ENCODE measurements at regions not wholly inside any gene's neighbourhood (a gene's known extent, or its start where the extent isn't known, plus 50 kb on each side); places are given as distances from the start of the nearest gene placed in this dataset.

DNA sequence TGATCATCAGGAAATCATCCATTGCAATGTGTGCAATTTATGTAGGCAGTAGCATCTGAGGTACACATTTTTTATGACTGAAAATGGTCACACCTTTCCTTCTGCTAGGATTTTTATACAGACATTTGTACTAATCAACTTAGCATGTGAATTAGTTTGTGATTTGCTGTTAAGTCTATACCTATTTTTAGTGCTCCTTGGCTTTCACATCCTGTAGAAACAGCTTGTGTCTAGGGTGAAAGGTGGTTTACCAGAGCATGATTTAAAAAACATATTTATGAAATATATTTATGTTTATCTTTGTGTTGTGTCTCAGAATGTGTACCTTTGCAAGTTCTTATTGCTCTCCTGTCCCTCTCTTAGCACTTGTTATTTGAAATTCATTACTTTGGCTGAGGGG lies 916.0 kb downstream of the TECRL start:
- Histone ChIP-seq H3K9me3 (ENCODE audit: control insufficient read depth, low read length) (no peaks in the 10 kb centered on the region), H3K4me1 (ENCODE audit: control insufficient read depth, insufficient read depth, low read length, poor library complexity, severe bottlenecking) (no peaks in the 10 kb centered on the region), H3K36me3 (ENCODE audit: control insufficient read depth, insufficient read depth, low read length) (no peaks in the 10 kb centered on the region), H3K4me3 (ENCODE audit: extremely low read depth, insufficient read depth, low read length, poor library complexity, severe bottlenecking) (no peak overlapping the region), H3K27ac (ENCODE audit: low read depth, low read length, severe bottlenecking) (no peak overlapping the region)

DNA sequence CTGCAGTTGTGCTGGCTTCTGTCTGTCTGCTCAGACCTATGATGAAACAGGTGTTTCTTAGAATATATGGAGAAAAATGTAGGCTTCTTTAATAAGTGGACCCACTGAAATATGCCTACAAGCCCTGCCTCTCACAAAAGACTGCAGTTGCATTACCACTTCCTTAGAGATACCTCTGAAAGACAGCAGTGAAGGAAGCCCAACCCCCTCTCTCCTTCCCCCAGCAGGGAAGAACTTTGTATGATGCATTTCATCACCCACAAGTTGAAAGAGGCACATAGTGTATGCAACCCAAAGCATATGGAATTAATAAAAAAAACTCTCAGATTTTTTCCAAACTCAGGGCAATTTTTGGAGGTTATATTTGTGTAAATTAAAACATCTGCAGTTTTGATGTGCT lies 916.7 kb downstream of the TECRL start:
- no peak overlapping the region for H3K27ac ChIP-seq (ENCODE audit: low read depth, low read length, severe bottlenecking)
- no peaks in the 10 kb centered on the region for H3K4me1 ChIP-seq (ENCODE audit: control insufficient read depth, insufficient read depth, low read length, poor library complexity, severe bottlenecking)
- no peak overlapping the region for H3K4me3 ChIP-seq (ENCODE audit: extremely low read depth, insufficient read depth, low read length, poor library complexity, severe bottlenecking)
- no peaks in the 10 kb centered on the region for H3K36me3 ChIP-seq (ENCODE audit: control insufficient read depth, insufficient read depth, low read length)
- no peaks in the 10 kb centered on the region for H3K9me3 ChIP-seq (ENCODE audit: control insufficient read depth, low read length)

DNA sequence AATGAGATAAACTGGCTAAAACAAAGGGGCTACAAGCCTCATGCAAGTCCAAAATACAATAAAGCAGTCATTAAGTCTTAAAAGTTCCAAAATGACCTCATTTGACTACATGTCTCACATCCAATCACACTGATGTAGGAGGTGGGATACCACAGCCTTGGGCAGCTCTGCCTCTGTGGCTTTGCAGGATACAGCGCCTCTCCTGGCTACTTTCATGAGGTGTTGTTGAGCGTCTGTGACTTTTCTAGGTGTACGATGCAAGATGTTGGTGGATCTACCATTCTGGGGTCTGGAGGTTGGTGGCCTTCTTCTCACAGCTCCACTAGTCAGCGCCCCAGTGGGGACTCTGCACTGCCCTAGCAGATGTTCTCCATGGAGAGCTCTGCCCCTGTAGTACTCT lies 944.9 kb downstream of the TECRL start:
- WGBS, 2 experiments (ENCODE audit: insufficient coverage in 2 of 2), result 95 to 96% methylated on average over 4 of the region's 4 CpGs
- Histone ChIP-seq H3K4me3 (ENCODE audit: extremely low read depth, insufficient read depth, low read length, poor library complexity, severe bottlenecking) (no peak overlapping the region), H3K9me3 (ENCODE audit: control insufficient read depth, low read length) (no peaks in the 10 kb centered on the region), H3K27ac (ENCODE audit: low read depth, low read length, severe bottlenecking) (no peak overlapping the region), H3K36me3 (ENCODE audit: control insufficient read depth, insufficient read depth, low read length) (no peaks in the 10 kb centered on the region), H3K4me1 (ENCODE audit: control insufficient read depth, insufficient read depth, low read length, poor library complexity, severe bottlenecking) (no peaks in the 10 kb centered on the region)

DNA sequence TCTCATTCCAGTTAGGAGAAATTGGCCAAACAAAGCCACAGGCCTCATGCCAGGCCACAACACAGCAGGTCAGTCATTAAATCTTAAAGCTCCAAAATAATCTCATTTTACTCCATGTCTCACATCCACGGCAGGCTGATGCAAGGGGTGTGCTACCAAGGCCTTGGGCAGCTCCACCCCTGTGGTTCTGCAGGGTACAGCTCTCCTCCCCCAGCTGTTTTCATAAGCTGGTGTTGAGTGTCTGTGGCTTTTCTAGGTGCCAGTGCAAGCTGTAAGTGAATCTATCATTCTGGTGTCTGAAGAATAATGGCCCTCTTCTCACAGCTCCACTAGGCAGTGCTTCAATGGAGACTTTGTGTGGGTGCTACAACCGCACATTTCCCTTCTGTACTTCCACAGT lies 949.2 kb downstream of the TECRL start:
- Histone ChIP-seq H3K27ac (ENCODE audit: low read depth, low read length, severe bottlenecking) (no peak overlapping the region), H3K36me3 (ENCODE audit: control insufficient read depth, insufficient read depth, low read length) (no peaks in the 10 kb centered on the region), H3K4me3 (ENCODE audit: extremely low read depth, insufficient read depth, low read length, poor library complexity, severe bottlenecking) (no peak overlapping the region), H3K4me1 (ENCODE audit: control insufficient read depth, insufficient read depth, low read length, poor library complexity, severe bottlenecking) (no peaks in the 10 kb centered on the region), H3K9me3 (ENCODE audit: control insufficient read depth, low read length) (no peaks in the 10 kb centered on the region)
- 90 to 100% methylated on average over 1 to 2 of the region's 2 CpGs for WGBS, 2 experiments (ENCODE audit: insufficient coverage in 2 of 2)

DNA sequence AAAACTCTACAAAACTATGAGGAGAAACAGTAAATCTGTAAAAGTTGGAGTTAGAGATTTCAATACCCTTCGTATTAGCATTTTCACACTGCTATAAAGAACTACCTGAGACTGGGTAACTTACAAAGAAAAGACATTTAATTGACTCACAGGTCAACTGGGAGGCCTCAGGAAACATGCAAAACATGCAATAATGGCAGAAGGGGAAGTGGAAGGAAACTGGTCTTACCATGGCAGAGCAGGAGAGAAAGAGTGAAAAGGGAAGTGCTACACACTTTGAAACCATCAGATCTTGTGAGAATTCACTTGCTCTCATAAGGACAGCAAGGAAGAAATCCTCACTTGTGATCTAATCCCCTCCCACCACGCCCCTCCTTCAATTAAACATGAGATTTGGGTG lies 949.9 kb downstream of the TECRL start:
- Histone ChIP-seq H3K4me1 (ENCODE audit: control insufficient read depth, insufficient read depth, low read length, poor library complexity, severe bottlenecking) (no peaks in the 10 kb centered on the region), H3K36me3 (ENCODE audit: control insufficient read depth, insufficient read depth, low read length) (no peaks in the 10 kb centered on the region), H3K9me3 (ENCODE audit: control insufficient read depth, low read length) (no peaks in the 10 kb centered on the region), H3K27ac (ENCODE audit: low read depth, low read length, severe bottlenecking) (no peak overlapping the region), H3K4me3 (ENCODE audit: extremely low read depth, insufficient read depth, low read length, poor library complexity, severe bottlenecking) (no peak overlapping the region)
- no CpG with 5 or more reads among the region's 2 CpGs for WGBS, 2 experiments (ENCODE audit: insufficient coverage in 2 of 2)

DNA sequence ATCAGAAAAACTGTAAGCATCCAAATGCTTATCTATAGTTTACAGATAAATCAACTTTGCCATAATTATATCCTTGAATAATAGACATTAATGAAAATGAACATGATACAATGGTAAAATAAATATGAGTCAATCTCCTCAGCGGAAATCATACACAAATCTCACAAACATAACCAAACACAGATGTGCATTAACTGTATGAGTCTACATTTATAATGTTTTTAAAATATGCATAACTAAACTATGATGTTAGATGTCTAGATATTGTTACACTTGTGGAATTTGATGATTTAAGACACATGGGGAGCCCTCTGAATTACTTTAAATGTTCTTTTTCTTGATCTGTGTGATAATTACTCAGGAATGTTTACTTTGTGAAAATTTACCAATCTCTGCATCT lies 951.2 kb downstream of the TECRL start:
- Histone ChIP-seq H3K4me1 (ENCODE audit: control insufficient read depth, insufficient read depth, low read length, poor library complexity, severe bottlenecking) (no peaks in the 10 kb centered on the region), H3K36me3 (ENCODE audit: control insufficient read depth, insufficient read depth, low read length) (no peaks in the 10 kb centered on the region), H3K9me3 (ENCODE audit: control insufficient read depth, low read length) (no peaks in the 10 kb centered on the region), H3K27ac (ENCODE audit: low read depth, low read length, severe bottlenecking) (no peak overlapping the region), H3K4me3 (ENCODE audit: extremely low read depth, insufficient read depth, low read length, poor library complexity, severe bottlenecking) (no peak overlapping the region)
- WGBS, 2 experiments (ENCODE audit: insufficient coverage in 2 of 2), result no CpG with 5 or more reads among the region's 1 CpG

DNA sequence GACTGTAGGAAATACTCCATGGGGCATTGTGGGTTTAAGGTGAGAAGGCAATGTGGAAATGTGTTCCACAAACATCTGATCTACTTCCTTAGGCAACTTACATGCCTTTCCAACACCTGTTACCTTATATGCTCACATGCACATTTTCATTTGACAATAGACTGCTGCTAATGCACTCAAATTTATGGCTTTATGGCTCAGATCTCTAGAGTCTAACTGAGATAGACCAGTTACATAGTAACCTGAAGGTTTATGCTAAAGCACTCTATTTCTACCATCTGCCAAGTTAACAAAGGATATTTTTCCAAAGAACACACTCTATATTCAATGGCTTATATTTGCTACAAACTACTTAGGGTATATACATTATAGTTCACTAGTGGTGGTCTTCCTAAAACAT lies 969.0 kb downstream of the TECRL start:
- Histone ChIP-seq H3K27ac (ENCODE audit: low read depth, low read length, severe bottlenecking) (no peak overlapping the region), H3K9me3 (ENCODE audit: control insufficient read depth, low read length) (no peaks in the 10 kb centered on the region), H3K36me3 (ENCODE audit: control insufficient read depth, insufficient read depth, low read length) (no peaks in the 10 kb centered on the region), H3K4me1 (ENCODE audit: control insufficient read depth, insufficient read depth, low read length, poor library complexity, severe bottlenecking) (no peaks in the 10 kb centered on the region), H3K4me3 (ENCODE audit: extremely low read depth, insufficient read depth, low read length, poor library complexity, severe bottlenecking) (no peak overlapping the region)

DNA sequence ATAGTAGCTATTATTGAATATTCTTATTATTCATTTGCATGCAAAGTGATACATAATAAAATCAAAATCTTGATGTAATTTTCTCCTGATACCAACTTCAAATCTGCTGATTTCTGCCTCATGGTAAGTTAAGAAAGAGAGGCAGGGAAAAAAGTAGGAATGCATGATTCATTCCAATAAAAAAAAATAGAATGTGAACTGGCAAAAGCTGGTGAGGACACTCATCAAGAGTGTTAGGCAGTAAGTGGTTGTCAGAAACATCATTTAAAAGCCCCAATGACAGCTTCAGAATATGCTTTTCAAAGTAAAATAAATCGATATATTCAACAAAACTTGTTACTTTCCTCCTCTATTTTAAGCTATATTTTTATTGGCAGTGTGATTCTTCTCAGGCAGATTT lies 979.1 kb downstream of the TECRL start:
- no peak overlapping the region for H3K4me3 ChIP-seq (ENCODE audit: extremely low read depth, insufficient read depth, low read length, poor library complexity, severe bottlenecking)
- H3K27ac ChIP-seq (ENCODE audit: low read depth, low read length, severe bottlenecking), result no peak overlapping the region
- H3K9me3 ChIP-seq (ENCODE audit: control insufficient read depth, low read length), result no peaks in the 10 kb centered on the region
- H3K36me3 ChIP-seq (ENCODE audit: control insufficient read depth, insufficient read depth, low read length), result no peaks in the 10 kb centered on the region
- H3K4me1 ChIP-seq (ENCODE audit: control insufficient read depth, insufficient read depth, low read length, poor library complexity, severe bottlenecking), result no peaks in the 10 kb centered on the region
- no CpG with 5 or more reads among the region's 1 CpG for WGBS, 2 experiments (ENCODE audit: insufficient coverage in 2 of 2)

DNA sequence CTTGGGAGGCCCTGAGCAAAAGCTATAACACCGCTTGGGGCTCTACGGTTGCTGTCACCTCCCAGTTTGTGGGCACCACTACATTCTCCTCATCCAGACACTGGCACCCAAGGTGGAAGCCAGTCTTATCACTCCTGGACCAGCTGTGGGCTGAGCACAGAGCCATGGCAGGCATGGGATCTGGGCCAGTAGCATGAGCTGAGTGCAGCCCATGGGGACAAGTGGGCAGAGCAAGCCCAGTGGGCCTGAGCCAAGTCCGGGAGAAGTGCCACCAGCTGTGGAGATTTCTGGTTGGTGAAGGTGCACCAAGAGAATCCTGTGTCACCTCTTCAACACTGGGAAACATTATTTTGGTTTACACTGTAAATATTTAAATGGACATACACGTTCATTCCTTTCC lies 1013.0 kb downstream of the TECRL start:
- WGBS, 2 experiments (ENCODE audit: insufficient coverage in 2 of 2), result 87 to 100% methylated on average over 1 to 2 of the region's 4 CpGs
- H3K36me3 ChIP-seq (ENCODE audit: control insufficient read depth, insufficient read depth, low read length), result no peaks in the 10 kb centered on the region
- H3K27ac ChIP-seq (ENCODE audit: low read depth, low read length, severe bottlenecking), result no peak overlapping the region
- H3K4me1 ChIP-seq (ENCODE audit: control insufficient read depth, insufficient read depth, low read length, poor library complexity, severe bottlenecking), result no peaks in the 10 kb centered on the region
- H3K9me3 ChIP-seq (ENCODE audit: control insufficient read depth, low read length), result no peaks in the 10 kb centered on the region
- no peak overlapping the region for H3K4me3 ChIP-seq (ENCODE audit: extremely low read depth, insufficient read depth, low read length, poor library complexity, severe bottlenecking)

DNA sequence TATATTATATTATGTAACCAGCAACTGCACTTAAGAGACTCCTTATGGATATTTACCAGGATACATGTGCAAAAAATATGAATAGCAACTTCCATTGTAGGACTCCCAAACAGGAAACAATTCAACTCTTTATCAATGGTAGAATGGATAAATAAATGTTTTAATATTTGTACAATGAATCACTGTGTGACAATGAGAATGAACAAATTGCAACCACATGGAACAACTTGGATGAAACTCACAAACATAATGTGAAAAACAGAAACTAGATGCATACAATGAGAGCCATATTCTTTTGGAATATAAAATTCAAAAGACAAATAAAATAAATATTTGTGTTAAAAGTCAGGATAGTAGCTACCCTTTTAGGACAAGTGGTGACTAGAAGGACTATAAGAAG lies 1015.7 kb downstream of the TECRL start:
- H3K36me3 ChIP-seq (ENCODE audit: control insufficient read depth, insufficient read depth, low read length), result no peaks in the 10 kb centered on the region
- H3K4me3 ChIP-seq (ENCODE audit: extremely low read depth, insufficient read depth, low read length, poor library complexity, severe bottlenecking), result no peak overlapping the region
- no peak overlapping the region for H3K27ac ChIP-seq (ENCODE audit: low read depth, low read length, severe bottlenecking)
- H3K9me3 ChIP-seq (ENCODE audit: control insufficient read depth, low read length), result no peaks in the 10 kb centered on the region
- H3K4me1 ChIP-seq (ENCODE audit: control insufficient read depth, insufficient read depth, low read length, poor library complexity, severe bottlenecking), result no peaks in the 10 kb centered on the region

DNA sequence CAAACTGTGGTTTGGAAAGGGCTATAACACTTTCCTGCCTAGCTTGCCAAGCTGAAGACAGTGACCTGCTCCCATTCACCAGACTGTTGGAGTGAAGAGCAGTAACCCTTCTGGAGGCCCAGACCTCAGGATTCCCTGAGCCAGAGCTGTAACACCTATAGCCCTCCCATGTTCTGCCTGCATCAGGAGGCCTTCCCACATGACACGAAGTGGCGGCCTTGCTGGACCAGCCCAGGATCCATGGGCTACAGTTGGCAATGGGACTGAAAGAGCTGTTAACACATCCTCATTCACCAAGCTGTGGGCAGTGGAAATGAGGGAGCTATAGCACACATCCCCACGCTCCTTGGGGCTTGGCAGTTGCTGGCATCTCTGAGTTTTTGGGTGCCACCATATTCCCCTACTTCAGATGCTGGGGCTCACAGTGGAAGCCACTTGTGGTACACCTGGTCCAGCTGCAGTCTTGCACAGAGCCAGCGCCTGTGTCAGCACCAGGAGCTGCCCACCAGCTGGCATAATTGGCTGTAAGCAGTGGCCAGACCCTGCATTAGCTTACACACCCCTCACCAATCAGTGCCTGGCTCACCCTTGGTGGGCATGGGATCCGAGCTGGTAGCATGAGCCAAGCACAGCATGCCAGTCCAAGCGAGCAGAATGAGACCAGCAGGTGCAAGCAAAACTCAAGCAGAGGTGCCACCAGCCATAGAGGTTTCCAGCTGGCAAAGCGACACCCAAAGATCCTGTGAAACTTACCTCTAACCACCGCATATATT lies 1029.3 kb downstream of the TECRL start:
- no peak overlapping the region for H3K4me3 ChIP-seq (ENCODE audit: extremely low read depth, insufficient read depth, low read length, poor library complexity, severe bottlenecking)
- H3K27ac ChIP-seq (ENCODE audit: low read depth, low read length, severe bottlenecking), result no peak overlapping the region
- H3K36me3 ChIP-seq (ENCODE audit: control insufficient read depth, insufficient read depth, low read length), result no peaks in the 10 kb centered on the region
- H3K4me1 ChIP-seq (ENCODE audit: control insufficient read depth, insufficient read depth, low read length, poor library complexity, severe bottlenecking), result no peaks in the 10 kb centered on the region
- H3K9me3 ChIP-seq (ENCODE audit: control insufficient read depth, low read length), result no peaks in the 10 kb centered on the region
- WGBS, 2 experiments (ENCODE audit: insufficient coverage in 2 of 2), result 72 to 87% methylated on average over 4 to 5 of the region's 8 CpGs

DNA sequence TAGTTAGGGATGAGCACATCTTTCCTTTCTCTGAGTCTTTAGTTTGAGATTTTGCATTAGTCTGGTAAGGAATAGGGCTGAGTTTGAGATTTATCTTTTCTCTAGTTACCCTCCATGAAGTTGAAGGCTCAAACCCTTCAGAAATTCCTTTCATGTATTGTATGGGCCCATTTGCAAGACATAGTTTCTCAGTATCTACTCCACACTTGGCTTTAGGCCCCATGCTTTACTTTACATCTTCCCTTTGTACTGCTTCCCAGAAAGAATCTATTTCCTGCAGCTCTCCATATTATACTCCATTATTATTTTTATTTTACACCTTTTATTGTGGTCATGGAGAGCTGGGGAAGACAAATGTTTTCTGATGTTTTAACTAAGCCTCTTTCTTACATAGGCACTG lies 1038.2 kb downstream of the TECRL start:
- Histone ChIP-seq H3K9me3 (ENCODE audit: control insufficient read depth, low read length) (peaks cover 3% of the 10 kb centered on the region), H3K4me3 (ENCODE audit: extremely low read depth, insufficient read depth, low read length, poor library complexity, severe bottlenecking) (no peak overlapping the region), H3K36me3 (ENCODE audit: control insufficient read depth, insufficient read depth, low read length) (no peaks in the 10 kb centered on the region), H3K4me1 (ENCODE audit: control insufficient read depth, insufficient read depth, low read length, poor library complexity, severe bottlenecking) (no peaks in the 10 kb centered on the region), H3K27ac (ENCODE audit: low read depth, low read length, severe bottlenecking) (no peak overlapping the region)

All from mesodermal cell (in vitro differentiated cells).